Femur (tissue), 1 donor: ENCODE measurements at regions not wholly inside any gene's neighbourhood (a gene's known extent, or its start where the extent isn't known, plus 50 kb on each side); places are given as distances from the start of the nearest gene placed in this dataset.

Experiments used
- DNase-seq: peaks from one replicate; pipeline ENCODE4 v3.0.0-alpha.2; 2017

DNA sequence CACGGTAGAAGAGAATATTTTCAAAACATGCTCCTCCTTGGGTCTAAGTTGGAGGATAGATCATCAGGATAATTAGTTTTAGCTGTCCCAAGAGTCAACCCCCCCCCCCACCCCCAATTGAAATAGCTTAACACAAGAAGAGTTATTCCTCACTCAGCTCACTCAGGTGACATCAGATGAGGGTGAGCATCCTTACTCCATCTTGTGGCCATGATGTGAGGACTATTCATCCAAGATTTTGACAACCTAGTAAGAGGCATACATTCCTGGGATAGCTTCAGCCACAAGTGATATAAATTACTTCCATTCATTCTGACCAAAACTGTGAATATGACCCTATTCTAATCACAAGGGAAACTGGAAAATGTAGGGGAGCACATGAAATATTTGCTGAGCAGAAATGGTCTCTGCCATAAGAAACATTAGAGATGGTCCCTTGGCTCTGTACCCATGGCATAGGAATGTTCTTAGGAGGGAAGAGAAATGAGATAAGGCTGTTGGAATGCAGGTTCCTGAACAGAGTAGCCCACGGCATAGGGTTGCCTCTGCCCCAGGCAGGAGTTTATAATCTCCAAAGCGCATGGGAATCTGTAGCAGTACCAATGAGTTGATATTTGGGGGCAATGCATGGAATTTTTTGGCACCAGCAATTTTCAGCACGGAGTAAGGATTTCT lies 257.2 kb downstream of the CYRIA start:
- DNase-seq, result no peak

DNA sequence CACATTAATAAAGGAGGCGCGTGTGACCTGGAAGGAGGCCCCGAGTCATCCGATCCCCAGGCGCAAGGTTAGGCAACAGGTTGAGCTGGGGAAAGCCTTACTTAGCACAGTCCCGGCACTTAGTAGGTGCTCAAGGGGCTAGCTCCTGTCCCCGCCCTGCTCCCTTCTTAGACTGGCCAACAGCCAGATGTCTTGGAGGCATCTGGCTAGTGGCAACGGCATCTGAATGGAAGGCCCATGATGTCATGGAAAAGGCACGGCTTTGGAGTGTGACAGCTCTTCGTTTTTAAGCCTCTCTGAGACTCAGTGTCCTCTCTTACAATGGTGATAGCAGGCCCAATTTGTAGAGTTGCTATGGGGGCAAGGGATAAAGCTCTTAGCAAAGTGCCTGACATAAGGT lies 258.3 kb downstream of the CYRIA start:
- peak; percentile 25 for DNase-seq

DNA sequence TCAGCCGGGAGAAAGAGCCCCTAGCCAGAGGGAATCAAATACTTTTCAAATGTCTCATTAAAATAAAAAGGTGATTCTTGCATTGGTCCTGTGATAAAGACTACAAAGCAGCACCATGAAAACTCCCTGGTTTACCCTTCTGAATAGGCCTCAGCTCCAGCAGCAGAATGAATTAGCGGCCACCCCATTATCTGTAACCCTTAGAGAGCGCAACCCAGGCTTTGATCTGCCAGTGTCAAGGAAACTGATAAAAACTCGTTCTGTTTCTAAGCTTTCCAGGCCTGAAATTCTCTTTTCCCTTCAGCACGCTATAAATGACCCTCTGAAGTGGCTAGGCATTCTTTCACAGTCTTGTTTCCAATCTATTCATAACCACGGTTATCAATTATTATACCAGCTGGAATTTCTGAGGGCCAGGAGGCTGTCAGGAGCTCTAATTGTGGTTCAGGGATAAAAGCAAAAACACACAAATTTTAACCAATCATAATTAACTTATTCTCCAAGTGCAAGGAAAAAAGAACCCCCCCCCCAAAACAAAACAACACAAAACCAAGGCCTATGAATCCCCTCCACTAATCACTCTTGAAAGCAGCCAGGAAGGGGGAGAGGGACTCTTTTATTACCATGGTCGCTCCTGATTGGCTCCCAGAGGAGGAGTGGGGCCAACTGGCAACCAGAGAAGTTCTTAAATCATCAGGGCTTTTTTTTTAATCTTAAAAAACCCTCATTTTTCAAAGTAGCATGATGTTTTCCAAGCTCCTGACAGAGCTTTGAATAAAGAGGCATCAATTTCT lies 258.9 kb downstream of the CYRIA start:
- DNase-seq, result no peak

DNA sequence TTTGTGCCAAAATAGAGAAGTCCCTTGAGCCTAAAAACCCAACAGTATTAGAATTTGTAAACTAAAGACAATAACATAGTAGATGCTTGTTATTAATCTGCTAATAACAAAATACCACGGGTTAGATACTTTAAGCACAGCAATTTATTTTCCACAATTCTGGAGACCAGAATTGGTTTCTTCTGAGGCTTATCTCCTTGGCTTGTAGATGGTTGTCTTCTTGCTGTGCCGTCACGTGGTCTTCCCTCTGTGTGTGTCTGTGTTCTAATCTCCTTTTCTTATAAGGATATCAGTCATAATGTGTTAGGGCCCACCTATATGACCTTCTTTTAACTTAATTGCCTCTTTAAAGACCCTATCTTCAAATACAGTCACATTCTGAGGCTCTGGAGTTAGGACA lies 260.1 kb downstream of the CYRIA start:
- no peak for DNase-seq

DNA sequence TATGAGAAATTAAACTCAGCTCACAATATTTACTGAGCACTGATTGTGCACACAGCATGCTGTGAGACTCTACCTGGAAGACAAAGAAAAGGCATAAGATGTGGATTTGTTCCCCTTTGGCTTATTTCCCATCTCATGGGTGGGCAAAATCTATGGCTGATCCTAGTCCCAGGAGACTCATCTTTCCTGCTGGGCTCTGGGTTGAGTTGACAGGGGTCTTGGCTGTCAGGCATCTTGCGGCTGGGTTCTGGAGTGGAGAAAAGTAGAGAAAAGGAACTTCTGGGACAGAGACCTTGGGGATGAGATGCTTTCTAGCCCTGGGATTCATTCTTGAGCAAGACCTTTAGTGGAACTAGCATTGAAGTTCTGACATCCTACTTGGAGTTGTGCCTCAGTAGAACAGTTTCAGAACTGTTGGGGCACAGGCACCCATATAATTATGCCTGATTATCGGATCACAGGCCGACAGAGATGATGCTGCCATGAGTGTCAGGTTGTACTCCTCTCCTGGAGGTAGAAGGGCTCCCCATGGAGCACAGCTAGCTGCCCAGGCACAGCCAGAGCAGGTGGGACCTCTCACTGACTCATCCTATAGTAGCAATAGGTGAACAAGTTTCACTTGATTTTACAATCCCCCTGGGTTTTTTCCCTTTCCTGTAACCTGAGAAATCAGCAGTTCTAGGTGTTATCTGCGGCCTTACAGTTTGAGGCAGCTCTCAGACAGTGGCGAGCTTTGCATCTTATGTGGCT lies 260.9 kb downstream of the CYRIA start:
- no peak for DNase-seq

DNA sequence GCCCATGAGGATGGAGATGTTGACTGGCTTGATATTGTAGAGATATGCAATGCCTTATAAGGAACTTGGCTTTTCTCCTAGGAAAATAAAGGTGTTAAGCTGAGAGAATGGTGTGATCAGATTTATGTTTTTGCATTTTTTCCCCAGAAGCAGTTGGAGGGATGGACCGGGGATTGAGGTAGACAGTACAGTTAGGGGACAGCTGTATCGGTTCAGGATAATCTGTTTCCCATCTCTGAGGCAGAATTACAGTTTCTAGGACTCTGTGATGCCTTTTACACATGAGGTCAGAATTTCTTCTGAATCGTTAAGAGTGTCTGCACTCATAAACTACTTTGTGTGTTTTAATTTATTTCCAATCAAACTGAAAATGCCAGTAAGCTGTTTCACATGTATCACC lies 261.5 kb downstream of the CYRIA start:
- no peak for DNase-seq

DNA sequence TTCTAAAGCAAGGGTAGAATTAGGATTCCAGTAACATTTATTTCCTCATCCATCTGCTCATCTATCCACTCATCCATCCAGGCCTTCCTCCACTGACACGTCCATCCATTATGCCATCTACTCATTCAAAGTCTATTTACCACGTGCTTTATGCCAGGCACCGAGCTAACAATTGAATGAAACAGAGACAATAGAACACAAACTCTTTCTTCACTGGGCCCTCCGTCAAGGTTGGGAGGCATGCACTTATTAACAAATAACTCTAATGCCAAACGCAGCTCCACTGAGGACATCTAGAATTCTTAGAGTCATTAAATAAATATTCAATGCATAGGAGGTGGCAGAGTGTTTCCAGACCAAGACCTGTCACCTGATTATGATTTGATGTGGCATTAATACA lies 262.7 kb downstream of the CYRIA start:
- no peak for DNase-seq

DNA sequence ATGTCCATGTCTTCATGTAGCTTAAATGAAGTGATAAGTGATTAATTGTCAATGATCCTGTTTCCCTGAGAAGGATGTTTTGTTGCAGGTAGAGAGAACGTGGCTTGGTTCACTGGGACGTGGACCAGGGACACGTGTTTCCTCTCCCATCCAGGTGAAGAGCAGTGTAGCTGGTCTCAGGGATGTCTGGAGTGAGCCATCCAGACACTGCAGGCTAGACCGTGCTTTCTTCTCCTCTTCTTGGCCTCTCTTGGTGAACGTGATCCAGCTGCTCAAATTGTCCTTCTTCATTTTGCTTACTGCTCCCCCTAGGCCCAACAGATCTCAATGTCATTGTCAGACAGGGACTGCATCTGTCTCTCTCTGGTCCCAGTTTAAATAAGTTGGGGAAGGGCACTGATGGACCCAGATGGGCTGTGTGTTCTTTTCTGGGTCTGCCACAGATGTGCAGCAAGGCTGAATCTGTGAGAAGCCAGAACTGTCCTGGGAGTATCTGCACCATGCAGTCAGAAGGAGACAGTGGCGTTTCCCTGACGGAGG lies 263.8 kb downstream of the CYRIA start:
- DNase-seq, result no peak

DNA sequence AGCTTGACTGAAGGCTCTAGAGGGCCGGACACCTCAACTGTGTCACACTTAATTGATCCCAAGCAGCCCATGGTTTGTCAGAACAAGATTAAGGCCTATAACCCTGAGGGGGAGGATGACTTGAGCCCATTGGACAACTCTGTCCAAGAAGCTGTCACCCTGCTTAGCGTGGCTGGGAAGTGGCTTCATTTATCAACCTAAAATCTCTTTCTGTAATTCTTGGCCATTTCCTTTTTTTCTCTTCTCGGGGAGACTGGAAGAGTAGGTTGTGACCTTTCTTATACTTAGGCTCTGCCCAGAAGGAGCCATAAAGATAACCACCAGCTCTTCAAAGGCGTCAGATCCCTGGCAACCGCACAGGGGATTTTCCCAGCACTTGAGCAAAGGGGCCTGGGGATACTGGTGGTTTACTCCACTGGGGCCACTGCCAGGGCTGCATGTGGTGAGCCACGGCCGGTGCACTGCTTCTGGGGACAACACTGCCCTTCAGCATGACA lies 265.5 kb downstream of the CYRIA start:
- no peak for DNase-seq

DNA sequence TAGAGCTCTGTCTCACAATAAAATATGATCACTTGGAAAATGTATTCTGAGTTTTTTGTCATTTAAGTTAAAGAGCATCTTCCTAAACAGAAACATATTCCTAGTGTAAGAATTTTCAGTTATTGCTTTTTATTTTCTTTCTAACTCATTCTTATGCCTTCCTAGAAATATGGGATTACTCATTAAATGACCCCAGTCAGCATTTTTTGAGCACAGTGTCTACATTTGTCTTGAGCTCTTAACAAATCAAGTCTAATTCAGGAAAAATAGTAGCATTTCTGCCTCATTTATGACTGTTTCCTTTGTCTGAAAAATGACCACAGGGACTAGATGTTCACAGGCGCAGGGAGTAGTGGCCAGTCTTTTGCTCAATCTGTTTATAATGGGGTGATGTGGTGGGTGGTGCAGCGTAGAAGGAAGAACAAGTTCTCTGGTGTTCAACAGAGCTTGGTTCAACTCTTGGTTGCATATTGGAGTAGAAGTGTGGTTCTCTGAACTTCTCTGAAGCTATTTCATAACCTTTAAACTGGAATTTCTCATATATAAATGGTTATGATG lies 267.1 kb downstream of the CYRIA start:
- DNase-seq, result no peak

DNA sequence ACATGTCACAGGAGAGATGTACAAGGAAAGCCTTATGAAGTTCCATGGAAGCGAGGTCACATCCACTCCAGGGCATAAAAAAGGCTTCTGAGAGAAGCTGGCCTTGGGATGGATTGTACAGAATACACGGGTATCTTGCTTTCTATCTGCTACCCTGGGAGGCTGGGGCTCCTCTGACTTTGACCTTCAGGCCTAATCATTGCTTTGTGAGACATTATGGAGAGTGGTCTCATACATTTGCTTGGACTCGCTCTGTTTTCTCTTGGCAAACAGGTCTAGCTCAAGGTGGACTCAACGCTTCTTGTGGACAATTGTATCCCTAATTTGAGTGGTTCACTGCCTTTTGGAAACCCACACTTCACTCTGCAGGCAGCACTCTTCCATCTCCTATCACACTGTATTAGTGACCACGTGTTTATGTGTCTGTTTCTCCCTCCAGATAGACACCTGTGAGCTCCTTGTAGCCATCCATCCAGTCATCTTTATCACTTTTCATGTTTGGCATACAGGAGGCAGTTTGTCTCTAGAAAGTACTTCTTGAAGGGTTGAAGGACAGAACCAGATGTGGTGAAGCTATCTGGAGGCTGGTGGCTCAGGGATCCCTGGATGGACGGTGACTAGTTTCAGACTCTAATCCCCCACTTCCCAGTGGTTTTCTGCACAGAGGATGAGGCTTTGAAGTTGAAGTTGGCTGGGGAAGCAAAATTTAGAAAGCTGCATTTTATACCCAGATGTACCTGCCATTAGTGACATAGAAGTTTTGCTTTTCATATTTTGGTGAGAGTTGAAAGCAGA lies 267.8 kb downstream of the CYRIA start:
- no peak for DNase-seq

DNA sequence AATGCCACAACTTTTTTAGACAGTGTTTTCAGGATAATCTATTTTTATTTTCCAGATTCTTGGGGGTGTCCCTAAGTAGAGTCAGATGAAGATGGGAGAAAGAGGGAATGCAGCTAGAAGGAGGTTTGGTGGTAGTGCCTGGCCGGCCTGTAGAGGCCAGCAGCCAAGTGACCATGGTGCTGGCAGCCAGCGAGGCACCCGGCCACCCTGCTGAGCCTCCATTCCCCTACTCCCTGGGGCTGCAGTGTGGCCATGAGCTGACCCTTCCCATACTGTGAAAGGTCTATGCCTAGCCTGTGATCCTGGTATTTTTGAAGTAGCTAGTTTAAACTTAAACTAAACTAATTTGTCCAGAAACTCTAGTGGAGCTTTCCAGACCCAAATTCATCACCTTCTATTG lies 268.6 kb downstream of the CYRIA start:
- DNase-seq, result no peak

DNA sequence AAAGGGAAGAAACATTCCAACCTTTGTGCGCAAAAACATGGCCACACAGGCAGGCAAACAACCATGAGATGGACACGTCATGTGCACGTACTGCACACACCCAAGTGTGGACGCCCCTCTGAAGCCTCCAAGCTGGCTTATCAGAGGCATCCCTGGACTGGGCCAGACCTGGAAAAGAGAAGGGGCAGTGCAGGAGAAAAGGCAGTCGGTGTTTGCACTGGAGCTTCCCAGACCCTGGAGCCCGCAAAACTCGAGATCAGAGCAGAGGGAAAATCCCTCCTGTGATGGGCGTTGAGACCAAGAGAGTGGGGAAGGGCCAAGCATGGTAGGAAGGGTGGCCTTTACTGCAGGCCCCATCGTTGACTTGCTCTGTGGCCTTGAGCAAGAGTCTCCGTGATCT lies 269.5 kb downstream of the CYRIA start:
- no peak for DNase-seq

DNA sequence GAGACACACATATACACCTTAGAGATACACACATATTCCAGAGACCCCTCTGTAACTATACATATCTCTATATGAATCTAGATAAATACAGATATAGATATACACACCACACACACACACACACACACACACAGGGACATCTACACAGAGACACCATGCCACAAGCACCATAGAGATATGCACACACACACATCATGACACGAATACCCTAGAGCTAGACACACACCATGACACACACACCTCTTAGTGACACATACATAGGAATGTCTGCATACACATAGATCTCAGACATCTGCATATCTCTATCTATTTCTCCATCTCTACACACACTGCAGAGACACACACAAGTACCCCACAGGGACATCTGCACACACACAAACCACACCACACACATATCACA lies 270.0 kb downstream of the CYRIA start:
- no peak for DNase-seq

DNA sequence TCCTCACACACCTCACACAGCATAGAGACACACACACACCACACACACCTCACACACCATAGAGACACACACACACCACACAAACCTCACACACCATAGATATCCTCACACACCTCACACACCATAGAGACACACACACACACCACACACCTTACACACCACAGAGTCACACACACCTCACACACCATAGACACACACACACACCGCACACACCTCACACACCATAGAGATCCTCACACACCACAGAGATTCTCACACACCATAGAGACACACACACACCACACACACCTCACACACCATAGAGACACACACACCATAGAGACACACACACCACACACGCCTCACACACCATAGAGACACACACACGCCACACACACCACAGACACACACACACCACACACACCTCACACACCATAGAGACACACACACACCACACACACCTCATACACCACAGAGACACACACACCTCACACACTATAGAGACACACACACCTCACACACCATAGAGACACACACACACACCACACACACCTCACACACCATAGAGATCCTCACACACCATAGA lies 270.6 kb downstream of the CYRIA start:
- DNase-seq, result no peak

DNA sequence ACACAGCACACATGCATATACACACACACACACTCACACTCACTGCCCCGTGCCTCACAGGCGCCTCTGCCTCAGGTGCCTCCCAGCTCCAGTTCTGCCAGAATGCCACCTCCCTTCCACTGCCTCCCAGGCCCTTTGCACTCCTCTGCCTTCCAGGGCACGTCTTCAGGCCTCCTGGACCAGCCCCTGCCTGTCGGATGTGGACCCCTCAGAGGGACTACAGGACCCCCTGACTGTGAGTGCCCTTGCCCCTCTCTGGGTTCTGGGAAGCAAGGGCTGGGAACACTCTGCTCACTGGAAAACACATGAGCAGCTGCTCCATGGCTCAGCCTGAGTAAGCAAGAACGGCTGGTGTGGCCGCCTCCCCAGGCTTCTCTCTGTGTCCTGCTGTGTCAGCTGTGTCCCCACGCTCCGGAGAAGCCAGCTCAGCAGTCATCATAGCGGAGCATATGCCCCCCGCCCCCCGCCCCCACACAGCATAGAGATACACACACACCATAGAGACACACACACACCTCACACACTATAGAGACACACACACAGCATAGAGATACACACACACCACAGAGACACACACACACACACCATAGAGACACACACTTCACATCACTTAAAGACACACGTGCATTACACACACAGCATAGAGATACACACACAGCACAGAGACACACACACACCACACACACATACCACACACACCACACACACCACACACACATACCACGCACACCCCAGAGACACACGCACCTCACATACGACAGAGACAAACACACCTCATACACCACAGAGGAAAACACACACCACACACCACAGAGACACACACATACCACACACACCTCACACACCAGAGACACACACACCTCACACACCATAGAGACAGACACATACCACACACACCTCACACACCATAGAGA lies 271.3 kb downstream of the CYRIA start:
- DNase-seq, result peak; percentile 56

DNA sequence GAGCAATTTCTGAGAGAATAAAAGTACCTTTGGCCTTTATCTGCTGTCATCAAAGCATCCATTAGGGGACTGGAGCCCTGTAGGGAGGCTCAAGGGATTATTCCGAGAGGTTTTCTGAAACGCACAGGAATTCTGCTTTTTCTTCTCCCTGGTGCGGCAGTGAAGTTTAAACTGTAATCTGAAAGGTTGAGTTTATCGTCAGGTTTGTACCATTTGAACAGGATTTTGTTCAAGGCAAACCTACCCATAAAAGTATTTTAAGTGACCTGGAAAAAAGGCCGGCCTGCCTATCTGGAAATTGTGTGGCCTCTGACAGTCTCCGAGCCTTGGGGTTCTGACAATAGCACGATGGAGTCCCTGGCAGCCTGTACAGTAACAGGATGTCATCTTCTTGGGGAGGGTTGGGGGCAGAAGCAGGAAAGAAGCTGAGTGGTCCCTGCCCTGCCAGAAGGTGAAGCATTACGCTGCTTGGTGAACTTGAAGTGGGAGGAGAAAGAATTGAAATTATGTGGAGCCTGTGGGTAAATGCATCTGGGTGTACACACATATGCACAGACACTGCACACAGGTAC lies 272.0 kb downstream of the CYRIA start:
- no peak for DNase-seq

DNA sequence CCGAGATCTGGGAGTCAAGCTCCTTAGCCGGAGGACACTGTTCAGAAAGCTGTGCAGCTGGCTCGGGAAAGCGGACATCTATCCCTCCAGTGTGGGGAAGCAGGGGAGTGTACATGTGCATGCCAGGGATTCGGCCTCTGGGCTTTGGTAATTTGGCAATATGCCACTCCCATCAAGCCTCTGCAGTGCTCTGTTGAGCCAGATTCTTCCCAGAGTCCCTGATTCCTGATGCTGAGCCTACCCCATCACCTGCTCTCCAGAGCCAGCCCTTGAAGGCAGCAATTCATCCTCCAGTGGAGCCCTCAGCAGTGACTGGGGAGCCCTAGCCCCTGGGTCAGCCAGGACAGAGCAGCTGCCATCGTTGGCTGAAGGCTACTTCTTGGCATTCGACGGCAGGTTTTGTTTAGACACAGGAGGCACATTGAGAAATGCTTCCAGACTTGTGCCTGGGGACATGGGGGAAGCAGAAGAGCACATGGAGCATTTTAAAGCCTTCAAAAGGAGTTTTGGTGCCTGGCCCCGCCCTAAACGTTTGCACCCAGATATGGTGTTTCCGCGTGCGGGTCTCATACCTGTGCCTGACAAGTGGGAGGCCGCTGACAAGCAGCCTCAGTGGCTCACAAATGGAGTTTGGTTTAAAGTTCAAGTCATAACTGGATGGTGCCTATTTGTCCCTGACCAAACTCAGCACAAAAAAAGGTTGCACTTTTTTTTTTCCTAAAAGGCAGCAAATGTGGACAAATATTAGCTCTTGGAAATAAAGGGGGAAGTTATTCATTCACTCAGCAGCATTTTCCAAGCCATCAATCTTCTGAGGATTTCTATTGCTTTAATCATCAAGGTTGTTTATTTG lies 272.8 kb downstream of the CYRIA start:
- DNase-seq, result peak; percentile 30

DNA sequence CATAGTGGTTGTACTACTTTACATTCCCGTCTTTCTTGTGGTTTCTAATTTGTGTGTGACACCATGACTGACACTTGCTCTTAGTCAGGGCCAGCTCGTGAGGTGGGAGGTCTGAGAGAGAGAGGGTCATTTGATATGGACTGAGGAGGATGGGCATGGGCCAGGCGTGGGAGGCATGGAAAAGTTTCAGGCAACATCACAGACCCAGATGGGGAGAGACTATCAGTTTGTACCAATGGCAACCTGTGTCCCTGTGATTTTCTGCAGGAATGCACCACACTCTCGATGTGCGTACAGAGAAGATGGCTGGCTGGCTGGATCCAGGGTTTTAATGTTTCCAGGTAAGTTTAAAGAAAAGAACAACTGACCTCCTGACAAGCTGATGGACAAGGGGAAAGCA lies 273.6 kb downstream of the CYRIA start:
- DNase-seq, result no peak
